ENCODE measurements at regions not wholly inside any gene's neighbourhood (a gene's known extent, or its start where the extent isn't known, plus 50 kb on each side); places are given as distances from the start of the nearest gene placed in this dataset.

- Histone ChIP-seq H3K79me2 (ENCODE audit: low read length) (no peaks in the 10 kb centered on the region), H3K9me3 (ENCODE audit: low read length) (no peaks in the 10 kb centered on the region), H3K4me2 (ENCODE audit: low read depth, low read length, poor library complexity, severe bottlenecking) (no peak overlapping the region), H3K4me3 (ENCODE audit: low read length) (no peak overlapping the region), H2AFZ (ENCODE audit: low read length) (no peak overlapping the region), H4K20me1 (ENCODE audit: insufficient read depth, low read depth, low read length) (no peaks in the 10 kb centered on the region), H3K36me3 (ENCODE audit: insufficient read depth, low read length) (no peaks in the 10 kb centered on the region), H3K9me2 (replicated peaks; ENCODE audit: insufficient read depth, low read length) (no peaks in the 10 kb centered on the region), H3K27me3 (ENCODE audit: low read length) (no peaks in the 10 kb centered on the region), H3K27ac (ENCODE audit: low read length) (no peak overlapping the region), H3K9ac (ENCODE audit: low read length) (no peak overlapping the region), H3K4me1 (ENCODE audit: low read length) (peaks cover 8% of the 10 kb centered on the region)
- no peak for DNase-seq
Measured at GRCh38 chr9:13932528-13933267, 381.2 kb downstream of the NFIB start.

- no peaks in the 10 kb centered on the region for H3K36me3 ChIP-seq (ENCODE audit: insufficient read depth, low read length)
- H3K4me2 ChIP-seq (ENCODE audit: low read depth, low read length, poor library complexity, severe bottlenecking): no peak overlapping the region
- H3K27ac ChIP-seq (ENCODE audit: low read length): no peak overlapping the region
- H3K4me3 ChIP-seq (ENCODE audit: low read length): no peak overlapping the region
- H3K4me1 ChIP-seq (ENCODE audit: low read length): peaks cover 8% of the 10 kb centered on the region
- H3K9ac ChIP-seq (ENCODE audit: low read length): no peak overlapping the region
- H3K79me2 ChIP-seq (ENCODE audit: low read length): no peaks in the 10 kb centered on the region
- H2AFZ ChIP-seq (ENCODE audit: low read length): no peak overlapping the region
- H3K27me3 ChIP-seq (ENCODE audit: low read length): no peaks in the 10 kb centered on the region
- DNase-seq: no peak
- H4K20me1 ChIP-seq (ENCODE audit: insufficient read depth, low read depth, low read length): no peaks in the 10 kb centered on the region
- no peaks in the 10 kb centered on the region; the same call in 1 of the 2 replicates for H3K9me3 ChIP-seq (ENCODE audit: low read length)
- H3K9me2 ChIP-seq (replicated peaks; ENCODE audit: insufficient read depth, low read length): no peaks in the 10 kb centered on the region
Measured at GRCh38 chr9:13929013-13929412, 384.9 kb downstream of the NFIB start.

- H2AFZ ChIP-seq (ENCODE audit: low read length): no peak overlapping the region
Measured at GRCh38 chr9:13923381-13923780, 390.6 kb downstream of the NFIB start.

GRCh38 chr9:13920557-13920956, 393.4 kb downstream of the NFIB start:
- no peak overlapping the region for H3K27ac ChIP-seq (ENCODE audit: low read length)
- no peak overlapping the region for H3K9ac ChIP-seq (ENCODE audit: low read length)
- no peak overlapping the region for H2AFZ ChIP-seq (ENCODE audit: low read length)

More at GRCh38 chr9:13923381-13923780, 390.6 kb downstream of the NFIB start:
- Histone ChIP-seq H3K79me2 (ENCODE audit: low read length) (no peaks in the 10 kb centered on the region), H3K4me3 (ENCODE audit: low read length) (no peak overlapping the region), H3K4me2 (ENCODE audit: low read depth, low read length, poor library complexity, severe bottlenecking) (no peak overlapping the region), H3K4me1 (ENCODE audit: low read length) (no peaks in the 10 kb centered on the region), H3K27me3 (ENCODE audit: low read length) (peaks cover 3% of the 10 kb centered on the region; the same call in 1 of the 2 replicates), H3K9ac (ENCODE audit: low read length) (no peak overlapping the region), H3K9me2 (replicated peaks; ENCODE audit: insufficient read depth, low read length) (no peaks in the 10 kb centered on the region), H3K36me3 (ENCODE audit: insufficient read depth, low read length) (no peaks in the 10 kb centered on the region), H4K20me1 (ENCODE audit: insufficient read depth, low read depth, low read length) (no peaks in the 10 kb centered on the region), H3K27ac (ENCODE audit: low read length) (no peak overlapping the region), H3K9me3 (ENCODE audit: low read length) (peaks cover 5% of the 10 kb centered on the region)
- DNase-seq: no peak

GRCh38 chr9:13919401-13919800, 394.5 kb downstream of the NFIB start:
- no peak overlapping the region for H3K9ac ChIP-seq (ENCODE audit: low read length)
- no peak overlapping the region for H2AFZ ChIP-seq (ENCODE audit: low read length)
- no peaks in the 10 kb centered on the region for H3K4me1 ChIP-seq (ENCODE audit: low read length)
- H3K4me3 ChIP-seq (ENCODE audit: low read length): no peak overlapping the region
- no peaks in the 10 kb centered on the region for H3K36me3 ChIP-seq (ENCODE audit: insufficient read depth, low read length)
- peaks cover 3% of the 10 kb centered on the region; the same call in 1 of the 2 replicates for H3K27me3 ChIP-seq (ENCODE audit: low read length)
- no peak overlapping the region for H3K4me2 ChIP-seq (ENCODE audit: low read depth, low read length, poor library complexity, severe bottlenecking)
- H4K20me1 ChIP-seq (ENCODE audit: insufficient read depth, low read depth, low read length): no peaks in the 10 kb centered on the region
- no peaks in the 10 kb centered on the region for H3K9me2 ChIP-seq (replicated peaks; ENCODE audit: insufficient read depth, low read length)
- peaks cover 5% of the 10 kb centered on the region for H3K9me3 ChIP-seq (ENCODE audit: low read length)
- DNase-seq: no peak
- H3K79me2 ChIP-seq (ENCODE audit: low read length): no peaks in the 10 kb centered on the region
- no peak overlapping the region for H3K27ac ChIP-seq (ENCODE audit: low read length)

More at GRCh38 chr9:13920557-13920956, 393.4 kb downstream of the NFIB start:
- no peaks in the 10 kb centered on the region for H3K9me2 ChIP-seq (replicated peaks; ENCODE audit: insufficient read depth, low read length)
- H3K9me3 ChIP-seq (ENCODE audit: low read length): peaks cover 5% of the 10 kb centered on the region
- no peak overlapping the region for H3K4me2 ChIP-seq (ENCODE audit: low read depth, low read length, poor library complexity, severe bottlenecking)
- no peaks in the 10 kb centered on the region for H4K20me1 ChIP-seq (ENCODE audit: insufficient read depth, low read depth, low read length)
- no peak for DNase-seq
- H3K4me3 ChIP-seq (ENCODE audit: low read length): no peak overlapping the region
- no peaks in the 10 kb centered on the region for H3K4me1 ChIP-seq (ENCODE audit: low read length)
- H3K79me2 ChIP-seq (ENCODE audit: low read length): no peaks in the 10 kb centered on the region
- peaks cover 3% of the 10 kb centered on the region; the same call in 1 of the 2 replicates for H3K27me3 ChIP-seq (ENCODE audit: low read length)
- H3K36me3 ChIP-seq (ENCODE audit: insufficient read depth, low read length): no peaks in the 10 kb centered on the region

GRCh38 chr9:13917534-13917933, 396.4 kb downstream of the NFIB start:
- Histone ChIP-seq H2AFZ (ENCODE audit: low read length) (no peak overlapping the region), H3K9me3 (ENCODE audit: low read length) (no peaks in the 10 kb centered on the region), H3K27ac (ENCODE audit: low read length) (no peak overlapping the region), H3K4me1 (ENCODE audit: low read length) (no peaks in the 10 kb centered on the region), H3K36me3 (ENCODE audit: insufficient read depth, low read length) (no peaks in the 10 kb centered on the region), H3K9ac (ENCODE audit: low read length) (no peak overlapping the region), H3K27me3 (ENCODE audit: low read length) (no peaks in the 10 kb centered on the region), H4K20me1 (ENCODE audit: insufficient read depth, low read depth, low read length) (no peaks in the 10 kb centered on the region), H3K79me2 (ENCODE audit: low read length) (no peaks in the 10 kb centered on the region), H3K4me2 (ENCODE audit: low read depth, low read length, poor library complexity, severe bottlenecking) (no peak overlapping the region), H3K9me2 (replicated peaks; ENCODE audit: insufficient read depth, low read length) (no peaks in the 10 kb centered on the region), H3K4me3 (ENCODE audit: low read length) (no peak overlapping the region)
- no peak for DNase-seq

DNA sequence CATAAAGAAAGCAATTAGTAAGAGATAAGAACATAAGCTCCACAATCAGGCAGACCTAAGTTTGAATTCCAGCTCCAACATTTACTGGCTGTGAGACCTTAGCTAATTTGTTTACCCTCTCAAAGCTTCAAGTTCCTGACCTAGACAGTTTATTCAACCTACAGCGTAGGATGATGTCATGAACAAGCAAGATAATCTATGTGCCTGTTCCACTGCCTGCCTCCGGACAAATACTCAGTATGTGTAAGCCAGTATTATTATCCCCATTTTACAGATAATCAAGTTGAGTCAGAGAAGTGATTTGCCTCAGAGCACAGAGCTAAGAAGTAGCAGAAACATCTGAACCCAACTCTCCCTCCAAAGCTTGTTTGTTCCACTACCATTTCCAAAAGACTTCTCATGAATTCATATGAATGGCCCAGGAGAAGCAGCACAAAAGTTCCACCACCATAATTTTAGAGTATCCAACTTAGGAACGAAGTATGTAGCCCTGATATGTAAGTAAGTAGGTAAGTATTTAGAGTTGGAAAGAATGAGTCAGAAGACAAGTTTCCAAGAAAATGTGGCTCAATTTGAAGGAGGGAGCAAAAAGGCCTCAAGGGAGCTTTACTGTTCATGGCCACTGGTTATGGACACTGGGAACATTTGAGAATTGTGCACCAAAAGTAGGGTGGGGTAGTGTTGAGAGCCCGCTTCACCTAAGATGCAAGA, 398.2 kb downstream of the NFIB start:
- no peak overlapping the region for H2AFZ ChIP-seq (ENCODE audit: low read length)
- H3K27ac ChIP-seq (ENCODE audit: low read length): no peak overlapping the region
- H3K9me3 ChIP-seq (ENCODE audit: low read length): no peaks in the 10 kb centered on the region
- no peak overlapping the region for H3K4me3 ChIP-seq (ENCODE audit: low read length)
- no peaks in the 10 kb centered on the region for H4K20me1 ChIP-seq (ENCODE audit: insufficient read depth, low read depth, low read length)
- no peak for DNase-seq
- no peaks in the 10 kb centered on the region for H3K79me2 ChIP-seq (ENCODE audit: low read length)
- H3K36me3 ChIP-seq (ENCODE audit: insufficient read depth, low read length): no peaks in the 10 kb centered on the region
- H3K4me2 ChIP-seq (ENCODE audit: low read depth, low read length, poor library complexity, severe bottlenecking): no peak overlapping the region
- H3K9ac ChIP-seq (ENCODE audit: low read length): no peak overlapping the region
- no peaks in the 10 kb centered on the region for H3K4me1 ChIP-seq (ENCODE audit: low read length)
- no peaks in the 10 kb centered on the region for H3K9me2 ChIP-seq (replicated peaks; ENCODE audit: insufficient read depth, low read length)
- no peaks in the 10 kb centered on the region for H3K27me3 ChIP-seq (ENCODE audit: low read length)

DNA sequence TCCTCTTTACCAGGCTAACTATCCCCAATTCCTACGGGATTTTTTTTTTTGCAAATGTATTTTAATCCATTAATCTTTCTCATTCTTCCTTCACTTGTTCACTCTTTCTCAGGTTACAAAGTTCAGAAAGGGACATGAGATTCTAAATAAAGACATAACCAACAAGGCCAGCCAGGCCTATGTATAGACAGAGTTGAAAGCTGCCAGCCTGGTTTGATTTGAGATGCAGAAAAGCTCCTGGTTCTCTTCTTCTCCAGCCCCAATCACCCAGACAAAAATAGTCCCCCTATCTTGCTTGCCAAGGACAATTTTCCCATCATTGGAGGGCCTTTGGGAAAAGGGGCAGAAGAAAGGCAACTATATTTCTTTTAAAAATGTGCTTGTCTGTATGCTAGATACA, 398.8 kb downstream of the NFIB start:
- Histone ChIP-seq H3K79me2 (ENCODE audit: low read length) (no peaks in the 10 kb centered on the region), H3K4me1 (ENCODE audit: low read length) (no peaks in the 10 kb centered on the region), H3K36me3 (ENCODE audit: insufficient read depth, low read length) (no peaks in the 10 kb centered on the region), H3K27me3 (ENCODE audit: low read length) (no peaks in the 10 kb centered on the region), H3K27ac (ENCODE audit: low read length) (no peak overlapping the region), H3K9ac (ENCODE audit: low read length) (no peak overlapping the region), H3K9me2 (replicated peaks; ENCODE audit: insufficient read depth, low read length) (no peaks in the 10 kb centered on the region), H3K4me2 (ENCODE audit: low read depth, low read length, poor library complexity, severe bottlenecking) (no peak overlapping the region), H4K20me1 (ENCODE audit: insufficient read depth, low read depth, low read length) (no peaks in the 10 kb centered on the region), H3K4me3 (ENCODE audit: low read length) (no peak overlapping the region), H2AFZ (ENCODE audit: low read length) (no peak overlapping the region), H3K9me3 (ENCODE audit: low read length) (no peaks in the 10 kb centered on the region)
- no peak for DNase-seq

Data from Karpas-422 (cell line).